IgD-negative memory B cell (primary cell): ENCODE measurements at regions not wholly inside any gene's neighbourhood (a gene's known extent, or its start where the extent isn't known, plus 50 kb on each side); places are given as distances from the start of the nearest gene placed in this dataset.
A peak's percentile ranks its signal among the peaks of the same experiment; 100 is the strongest.

Experiments used
- H3K27ac Mint-ChIP-seq, 3 donors: one replicate each; pipeline ENCODE4 v1.8.0; 2020 to 2022; ENCODE audit warnings: mild to moderate bottlenecking in 3 of 3, mixed read lengths in 3 of 3, moderate library complexity in 1 of 3
- H3K27me3 Mint-ChIP-seq: one replicate; pipeline ENCODE4 v1.8.0; 2021; ENCODE audit warnings: mixed read lengths
- H3K36me3 Mint-ChIP-seq: one replicate; pipeline ENCODE4 v1.8.0; 2020; ENCODE audit warnings: mild to moderate bottlenecking, mixed read lengths
- H3K4me1 Mint-ChIP-seq, 3 donors: one replicate each; pipeline ENCODE4 v1.8.0; 2020 to 2022; ENCODE audit warnings: mixed read lengths in 3 of 3, mild to moderate bottlenecking in 1 of 3
- H3K4me3 Mint-ChIP-seq, 4 donors: one replicate each; pipeline ENCODE4 v1.8.0; 2020 to 2022; ENCODE audit warnings: mild to moderate bottlenecking in 4 of 4, mixed read lengths in 4 of 4, moderate library complexity in 3 of 4
- H3K9me3 Mint-ChIP-seq, 3 donors: one replicate each; pipeline ENCODE4 v1.8.0; 2020 to 2021; ENCODE audit warnings: mixed read lengths in 3 of 3, mild to moderate bottlenecking in 1 of 3

DNA sequence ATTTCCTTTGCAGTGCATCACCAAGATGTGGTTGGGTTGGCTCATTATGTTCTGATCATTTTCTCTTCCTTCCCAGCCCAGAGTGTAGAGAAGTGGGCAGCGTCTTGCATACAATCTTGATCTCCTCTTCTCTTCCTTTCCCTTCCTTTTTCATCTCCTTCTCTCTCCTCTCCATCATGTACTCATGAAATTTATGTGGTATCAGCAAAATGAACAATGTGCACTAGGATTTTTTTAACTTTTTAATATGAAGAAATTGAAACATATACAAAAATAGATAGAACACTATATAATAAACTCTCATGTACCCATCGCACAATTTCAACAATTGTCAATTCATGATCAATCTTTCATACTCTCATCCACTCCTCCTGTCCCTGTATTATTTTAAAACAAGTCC is 593.5 kb downstream of the BCOR start:
- no peak overlapping the region for H3K4me3 Mint-ChIP-seq
- peaks cover 0 to 4% (median 3%) of the 10 kb centered on the region in 3 donors for H3K9me3 Mint-ChIP-seq
- H3K4me1 Mint-ChIP-seq, result peaks cover 0 to 2% (median 0%) of the 10 kb centered on the region in 3 donors
- no peak overlapping the region for H3K27ac Mint-ChIP-seq
- peaks cover 1% of the 10 kb centered on the region for H3K27me3 Mint-ChIP-seq
- H3K36me3 Mint-ChIP-seq, result peaks cover 3% of the 10 kb centered on the region

DNA sequence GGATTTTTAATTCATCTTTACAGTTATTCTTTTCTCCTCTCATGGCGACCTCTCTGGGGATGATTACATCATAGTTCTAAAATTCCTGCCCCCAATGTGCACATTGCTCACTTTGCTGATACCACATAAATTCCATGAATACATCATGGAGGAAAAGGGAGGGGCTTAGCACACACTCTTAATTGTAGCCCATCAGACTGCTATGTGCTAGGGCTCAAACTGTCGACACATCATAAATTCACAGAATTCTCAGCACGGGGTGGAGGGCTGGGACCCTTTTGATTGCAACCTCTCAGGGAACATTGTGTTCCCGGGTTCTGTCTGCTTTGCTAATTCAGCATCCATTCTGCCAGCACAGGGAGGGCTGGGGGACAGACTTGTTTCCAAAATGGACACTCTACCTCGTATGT is 592.9 kb downstream of the BCOR start:
- peaks cover 0 to 10% (median 8%) of the 10 kb centered on the region in 3 donors for H3K9me3 Mint-ChIP-seq
- H3K36me3 Mint-ChIP-seq, result peaks cover 3% of the 10 kb centered on the region
- no peak overlapping the region for H3K4me3 Mint-ChIP-seq
- no peak overlapping the region for H3K27ac Mint-ChIP-seq
- H3K27me3 Mint-ChIP-seq, result peaks cover 1% of the 10 kb centered on the region
- H3K4me1 Mint-ChIP-seq, result peaks cover 0 to 2% (median 0%) of the 10 kb centered on the region in 3 donors

DNA sequence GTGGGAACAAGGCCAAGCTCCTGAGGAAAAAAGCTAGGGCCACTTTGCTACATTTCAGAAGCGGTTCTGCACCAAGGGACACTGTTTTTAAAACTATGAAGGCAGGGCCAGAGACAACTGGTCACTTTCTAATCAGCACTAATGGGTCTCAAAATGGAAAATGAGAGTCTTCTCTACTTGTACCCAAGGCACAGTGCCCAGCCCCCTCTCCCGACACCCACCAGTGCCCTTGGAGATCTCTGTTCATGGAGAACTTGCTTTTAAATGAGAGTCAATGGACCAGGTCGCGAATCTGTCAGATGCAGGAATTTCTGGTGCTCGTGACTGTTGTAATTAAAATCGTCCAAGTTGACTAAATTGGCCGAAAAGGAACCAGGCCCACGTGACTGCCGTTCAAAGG is 591.6 kb downstream of the BCOR start:
- no peak overlapping the region for H3K27ac Mint-ChIP-seq
- H3K27me3 Mint-ChIP-seq, result peaks cover under 1% of the 10 kb centered on the region
- H3K4me3 Mint-ChIP-seq, result no peak overlapping the region
- peaks cover 5% of the 10 kb centered on the region for H3K36me3 Mint-ChIP-seq
- H3K4me1 Mint-ChIP-seq, result peaks cover 0 to 2% (median 0%) of the 10 kb centered on the region in 3 donors
- peaks cover 1 to 15% (median 8%) of the 10 kb centered on the region in 3 donors for H3K9me3 Mint-ChIP-seq

DNA sequence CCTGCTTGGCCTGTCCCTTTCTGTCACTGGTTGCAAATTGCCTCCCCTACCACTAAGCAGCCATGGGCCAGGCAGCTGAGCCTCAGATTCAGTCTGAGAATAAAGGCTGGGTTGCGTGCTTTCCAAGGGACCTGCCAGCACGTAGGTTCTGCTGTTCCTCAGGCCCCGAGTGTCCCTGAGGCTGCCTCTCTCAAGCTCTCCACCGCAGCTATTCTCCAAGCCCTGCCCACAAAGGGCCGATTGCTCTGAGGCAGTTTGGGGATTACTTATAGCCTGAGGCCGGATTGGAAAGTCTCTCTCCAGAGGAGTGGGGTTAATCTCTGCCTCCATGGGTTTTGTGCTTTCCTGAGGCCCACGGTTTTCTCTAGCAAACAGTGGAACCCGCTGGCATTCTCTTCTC is 590.7 kb downstream of the BCOR start:
- no peak overlapping the region for H3K4me3 Mint-ChIP-seq
- peaks cover 2% of the 10 kb centered on the region for H3K36me3 Mint-ChIP-seq
- H3K4me1 Mint-ChIP-seq, result peaks cover 0 to 2% (median 0%) of the 10 kb centered on the region in 3 donors
- H3K9me3 Mint-ChIP-seq, result peaks cover 1 to 15% (median 8%) of the 10 kb centered on the region in 3 donors
- no peak overlapping the region for H3K27ac Mint-ChIP-seq
- H3K27me3 Mint-ChIP-seq, result no peaks in the 10 kb centered on the region

DNA sequence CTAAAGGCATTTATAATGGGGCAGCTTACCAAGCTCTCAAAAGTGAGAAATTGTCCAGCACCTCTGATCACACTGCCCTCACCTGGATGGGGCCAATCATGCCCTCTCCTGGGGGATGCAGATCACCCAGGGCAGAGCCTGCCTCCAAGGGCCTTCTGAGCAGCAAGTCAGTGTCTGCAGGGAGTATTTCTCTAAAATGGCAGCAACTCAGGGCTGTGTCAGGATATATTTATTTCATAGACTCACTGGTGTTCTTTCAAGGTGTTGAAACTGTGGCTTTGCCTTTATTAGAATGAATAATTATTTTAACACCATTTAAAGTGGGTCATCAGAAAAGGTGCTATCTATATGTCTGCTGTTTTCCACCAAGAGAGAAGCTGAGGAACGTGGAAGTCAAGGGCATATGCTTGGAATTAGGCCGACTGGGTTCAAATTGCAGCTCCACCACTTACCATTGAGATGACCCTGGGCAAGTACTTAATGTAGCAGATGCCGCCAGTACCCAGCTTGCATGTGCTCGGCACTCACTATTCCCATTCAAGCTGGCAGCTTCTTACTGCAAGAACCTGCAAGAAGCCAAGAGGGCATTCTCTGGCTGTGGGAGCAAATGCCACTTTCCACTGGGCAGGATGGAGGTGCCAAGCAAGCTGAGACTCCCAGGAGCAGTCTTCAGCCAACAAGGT is 590.0 kb downstream of the BCOR start:
- H3K4me3 Mint-ChIP-seq, result no peak overlapping the region
- H3K4me1 Mint-ChIP-seq, result peaks cover 0 to 2% (median 0%) of the 10 kb centered on the region in 3 donors
- H3K27me3 Mint-ChIP-seq, result no peaks in the 10 kb centered on the region
- peak overlapping the region in 1 of 3 donors; percentile 16 for H3K27ac Mint-ChIP-seq
- H3K36me3 Mint-ChIP-seq, result peaks cover 2% of the 10 kb centered on the region
- peaks cover 1 to 15% (median 8%) of the 10 kb centered on the region in 3 donors for H3K9me3 Mint-ChIP-seq

DNA sequence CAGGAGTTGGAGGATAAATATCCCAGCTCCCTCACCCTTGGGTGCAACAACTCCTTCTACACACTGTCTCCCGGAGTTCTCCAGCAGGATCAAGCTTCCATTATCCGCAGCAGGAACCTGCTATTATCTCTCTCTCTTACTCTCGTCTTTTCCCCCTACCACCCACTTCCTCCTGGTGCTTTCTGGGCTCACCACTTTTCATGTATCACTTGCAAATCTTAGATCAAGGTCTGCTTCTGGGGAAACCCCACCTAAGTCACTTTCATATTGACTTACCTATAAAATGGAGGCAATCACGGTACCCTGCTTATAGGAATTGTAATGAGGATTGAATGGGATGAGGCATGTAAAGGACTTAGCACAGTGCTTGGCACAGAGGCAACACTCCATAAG is 589.5 kb downstream of the BCOR start:
- Mint-ChIP-seq H3K4me1 (peaks cover 0 to 2% (median 0%) of the 10 kb centered on the region in 3 donors), H3K9me3 (peaks cover 5 to 15% (median 8%) of the 10 kb centered on the region in 3 donors), H3K36me3 (peaks cover 2% of the 10 kb centered on the region), H3K27ac (peak overlapping the region in 1 of 3 donors; percentile 16), H3K4me3 (no peak overlapping the region), H3K27me3 (no peaks in the 10 kb centered on the region)

DNA sequence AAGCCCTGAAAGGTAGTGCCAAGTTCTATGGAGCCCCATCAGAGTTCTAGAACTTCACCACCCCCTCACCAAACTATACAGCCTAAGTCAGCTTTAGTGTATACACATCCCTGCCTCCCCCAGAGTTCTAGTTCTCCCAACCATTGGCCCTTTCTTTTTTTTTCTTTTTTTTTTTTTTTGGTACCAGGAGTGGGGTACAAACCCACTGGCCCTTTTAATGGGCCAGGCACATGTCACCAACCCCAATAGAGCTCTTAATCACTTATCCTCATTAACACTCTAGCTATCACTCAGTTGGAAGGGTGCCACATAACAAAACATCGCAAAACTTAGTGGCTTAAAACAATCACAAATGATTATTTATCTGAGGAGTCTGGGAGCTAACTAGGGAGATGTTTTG is 588.6 kb downstream of the BCOR start:
- H3K27ac Mint-ChIP-seq, result no peak overlapping the region

DNA sequence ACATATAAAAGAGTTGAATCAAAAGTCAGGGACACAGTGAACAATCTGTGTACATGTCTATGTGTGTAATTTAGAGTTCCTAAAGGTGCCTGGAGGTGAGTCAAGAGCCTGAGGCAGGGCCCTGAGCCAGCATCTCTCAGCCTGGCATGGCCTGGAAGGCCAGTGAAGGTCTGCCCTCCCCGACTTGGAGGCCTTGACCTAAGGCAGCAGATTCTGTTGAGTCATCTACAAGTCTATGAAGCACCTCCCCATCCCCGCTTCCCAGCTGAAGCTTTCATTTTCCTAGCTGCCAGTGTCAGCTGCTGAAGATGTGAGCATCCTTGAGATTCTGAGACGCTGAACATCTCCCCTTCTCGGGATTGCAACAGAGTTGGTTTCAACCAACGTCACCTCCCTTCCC is 583.9 kb downstream of the BCOR start:
- Mint-ChIP-seq H3K4me1 (no peaks in the 10 kb centered on the region), H3K36me3 (peaks cover 2% of the 10 kb centered on the region), H3K4me3 (no peak overlapping the region), H3K9me3 (peaks cover 5 to 15% (median 9%) of the 10 kb centered on the region in 3 donors), H3K27ac (no peak overlapping the region), H3K27me3 (peaks cover 15% of the 10 kb centered on the region)

More for the DNA sequence above, 588.6 kb downstream of the BCOR start:
- H3K4me1 Mint-ChIP-seq, result peaks cover 0 to 2% (median 0%) of the 10 kb centered on the region in 3 donors
- peaks cover 2% of the 10 kb centered on the region for H3K36me3 Mint-ChIP-seq
- peaks cover 1% of the 10 kb centered on the region for H3K27me3 Mint-ChIP-seq
- no peak overlapping the region for H3K4me3 Mint-ChIP-seq
- peaks cover 5 to 15% (median 9%) of the 10 kb centered on the region in 3 donors for H3K9me3 Mint-ChIP-seq

DNA sequence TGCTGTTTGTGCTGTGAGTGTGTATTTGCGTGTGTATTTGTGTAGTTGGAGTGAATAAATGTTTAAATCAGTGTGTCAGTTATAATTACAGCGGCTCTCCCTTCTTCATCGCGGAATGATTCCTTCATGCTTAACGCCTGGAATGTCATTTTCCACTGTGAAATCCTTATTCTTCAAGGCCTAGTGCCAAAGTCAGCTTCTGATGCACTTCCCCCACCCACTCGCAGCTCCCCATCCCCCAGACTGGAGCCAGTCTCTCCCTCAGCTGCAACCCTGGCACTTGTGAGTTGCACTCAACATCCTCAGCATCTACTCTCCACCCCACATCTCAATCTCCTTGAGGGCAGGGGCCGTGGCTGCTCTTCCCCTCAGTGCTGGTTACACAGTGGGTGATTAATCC is 583.0 kb downstream of the BCOR start:
- no peaks in the 10 kb centered on the region for H3K4me1 Mint-ChIP-seq
- H3K4me3 Mint-ChIP-seq, result no peak overlapping the region
- peak overlapping the region in 1 of 3 donors; percentile 50 for H3K27ac Mint-ChIP-seq
- peaks cover 16% of the 10 kb centered on the region for H3K27me3 Mint-ChIP-seq
- peaks cover 2% of the 10 kb centered on the region for H3K36me3 Mint-ChIP-seq
- H3K9me3 Mint-ChIP-seq, result peaks cover 2 to 6% (median 5%) of the 10 kb centered on the region in 3 donors

DNA sequence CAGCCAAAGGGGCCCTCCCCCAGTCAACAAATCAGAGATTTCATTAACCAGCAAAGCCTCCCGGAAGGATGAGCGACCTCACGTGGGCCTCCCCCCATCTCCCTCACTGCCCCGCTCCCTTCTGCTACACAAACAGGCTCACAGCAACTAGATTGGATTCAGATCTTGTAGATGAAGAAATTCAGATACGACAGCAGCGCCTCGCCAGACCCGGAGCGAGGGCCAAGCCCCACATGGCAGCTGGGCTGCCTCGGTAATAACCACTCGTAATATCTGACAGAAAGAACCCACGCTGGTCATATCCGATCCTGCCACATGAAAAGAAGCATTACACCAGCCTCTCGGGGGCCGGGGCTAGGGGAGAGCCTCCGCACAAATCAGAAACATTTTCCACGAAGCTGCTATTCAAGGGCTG is 581.3 kb downstream of the BCOR start:
- no peaks in the 10 kb centered on the region for H3K36me3 Mint-ChIP-seq
- peaks cover 0 to 3% (median 2%) of the 10 kb centered on the region in 3 donors for H3K9me3 Mint-ChIP-seq
- H3K27me3 Mint-ChIP-seq, result peaks cover 19% of the 10 kb centered on the region
- no peak overlapping the region for H3K27ac Mint-ChIP-seq
- H3K4me1 Mint-ChIP-seq, result no peaks in the 10 kb centered on the region
- no peak overlapping the region for H3K4me3 Mint-ChIP-seq

DNA sequence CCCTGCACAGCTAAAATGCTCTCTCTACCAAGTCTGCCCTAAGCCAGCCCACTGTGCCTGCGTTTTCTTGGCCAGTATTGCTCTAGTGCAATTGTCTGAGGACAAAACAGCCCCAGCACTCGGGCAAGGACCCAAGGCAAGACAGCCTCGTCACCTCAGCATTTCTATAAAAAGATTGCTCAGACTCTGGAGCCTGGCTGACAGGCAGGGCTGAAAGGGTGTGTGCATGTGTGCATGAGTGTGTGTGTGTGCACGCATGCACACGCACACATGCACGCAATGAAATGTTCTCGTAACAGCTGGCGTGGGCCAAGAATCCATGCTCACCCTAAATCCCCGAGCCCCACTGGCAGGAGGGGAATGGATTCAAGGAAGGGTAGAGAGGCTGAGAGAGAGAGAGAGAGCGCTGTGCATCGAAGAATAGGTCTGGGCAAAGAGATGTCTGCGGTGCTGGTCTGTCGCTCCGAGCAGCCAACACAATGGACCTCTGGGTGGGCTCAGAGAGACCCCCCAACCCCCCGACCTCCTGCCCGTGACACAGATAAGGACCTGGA is 579.2 kb downstream of the BCOR start:
- Mint-ChIP-seq H3K4me1 (no peaks in the 10 kb centered on the region), H3K9me3 (no peaks in the 10 kb centered on the region), H3K27ac (no peak overlapping the region), H3K27me3 (peaks cover 19% of the 10 kb centered on the region), H3K36me3 (no peaks in the 10 kb centered on the region), H3K4me3 (no peak overlapping the region)

DNA sequence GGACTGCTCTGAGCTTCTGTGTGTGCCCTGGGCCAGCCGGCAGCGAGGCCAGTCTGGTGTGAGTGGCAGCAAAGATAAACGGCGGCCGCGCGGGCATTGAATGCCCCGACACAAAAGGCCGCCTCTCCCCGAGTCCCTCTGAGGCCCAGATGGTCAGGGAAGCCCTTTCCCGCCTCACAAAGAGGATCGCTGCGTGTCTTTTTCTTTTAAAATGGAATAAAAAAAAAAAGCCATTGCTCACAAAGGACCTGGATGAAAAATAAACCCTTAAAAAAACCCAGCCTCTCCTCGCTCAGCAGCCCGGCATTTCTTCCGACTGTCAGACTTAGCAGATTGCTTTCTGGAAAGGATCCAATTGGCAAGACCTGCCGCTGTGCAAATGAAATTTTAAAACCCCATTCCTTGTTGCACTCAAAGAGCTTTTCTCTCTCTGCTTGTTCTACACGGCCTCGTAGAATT is 578.7 kb downstream of the BCOR start:
- Mint-ChIP-seq H3K36me3 (no peaks in the 10 kb centered on the region), H3K4me1 (no peaks in the 10 kb centered on the region), H3K27ac (no peak overlapping the region), H3K9me3 (no peaks in the 10 kb centered on the region), H3K4me3 (no peak overlapping the region), H3K27me3 (peaks cover 18% of the 10 kb centered on the region)

DNA sequence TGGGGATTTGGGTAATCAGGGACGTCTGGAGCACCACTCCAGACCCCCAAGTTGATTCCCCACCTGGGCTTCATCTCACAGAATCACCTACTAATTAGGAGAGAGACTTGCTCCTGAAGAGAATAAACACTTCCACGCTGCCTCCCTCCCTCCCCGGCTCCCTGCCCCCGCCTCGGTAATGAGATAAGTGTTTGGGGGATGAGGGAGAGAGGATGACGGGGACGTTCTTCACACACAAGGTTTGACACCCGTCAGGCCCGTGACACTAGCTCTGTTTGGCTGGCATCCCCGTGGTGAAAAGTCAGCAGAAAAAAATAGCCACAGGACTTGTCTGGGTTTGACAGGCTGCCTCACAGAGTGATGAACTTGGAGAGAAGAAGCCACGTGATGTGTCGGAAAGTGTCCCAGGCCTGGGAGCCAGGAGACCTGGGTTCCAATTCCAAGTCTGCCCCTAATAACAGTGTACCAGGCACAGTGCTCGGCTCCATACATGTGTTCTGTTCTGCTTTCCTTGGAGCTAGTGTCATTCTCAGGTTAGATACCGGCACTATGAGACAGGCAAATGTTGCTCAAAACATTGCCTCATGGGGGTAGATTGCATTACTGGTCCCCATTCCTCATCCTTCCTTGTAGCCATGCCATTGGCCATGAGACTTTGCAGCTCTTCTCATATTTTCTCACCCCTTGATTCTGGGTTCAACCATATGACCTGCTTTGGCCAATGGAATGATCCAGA is 578.0 kb downstream of the BCOR start:
- no peaks in the 10 kb centered on the region for H3K4me1 Mint-ChIP-seq
- peaks cover 12% of the 10 kb centered on the region for H3K27me3 Mint-ChIP-seq
- no peak overlapping the region for H3K27ac Mint-ChIP-seq
- H3K9me3 Mint-ChIP-seq, result peaks cover 0 to under 1% (median 0%) of the 10 kb centered on the region in 3 donors
- no peaks in the 10 kb centered on the region for H3K36me3 Mint-ChIP-seq
- H3K4me3 Mint-ChIP-seq, result no peak overlapping the region

DNA sequence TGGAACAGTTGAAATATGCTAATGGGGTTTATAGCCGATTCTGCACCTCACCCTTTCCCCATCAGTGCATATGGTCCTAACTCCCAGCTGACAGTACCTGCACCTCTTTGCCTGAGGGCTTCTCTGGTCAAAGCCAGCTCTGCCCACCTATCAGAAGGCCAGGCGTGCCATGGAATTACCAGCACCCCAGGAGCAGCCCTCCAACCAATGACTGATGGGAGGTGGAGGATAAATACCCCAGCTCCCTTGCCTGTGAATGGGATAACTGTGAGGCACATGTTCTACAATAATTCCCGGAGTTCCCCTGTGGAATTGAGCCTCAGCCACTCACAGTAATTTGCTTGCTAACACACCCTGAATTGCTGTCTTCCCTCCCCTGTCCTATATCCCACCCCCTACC is 572.0 kb downstream of the BCOR start:
- no peaks in the 10 kb centered on the region for H3K36me3 Mint-ChIP-seq
- no peak overlapping the region for H3K4me3 Mint-ChIP-seq
- H3K9me3 Mint-ChIP-seq, result peaks cover 0 to 4% (median 2%) of the 10 kb centered on the region in 3 donors
- peaks cover under 1% of the 10 kb centered on the region for H3K27me3 Mint-ChIP-seq
- no peaks in the 10 kb centered on the region for H3K4me1 Mint-ChIP-seq
- H3K27ac Mint-ChIP-seq, result no peak overlapping the region

DNA sequence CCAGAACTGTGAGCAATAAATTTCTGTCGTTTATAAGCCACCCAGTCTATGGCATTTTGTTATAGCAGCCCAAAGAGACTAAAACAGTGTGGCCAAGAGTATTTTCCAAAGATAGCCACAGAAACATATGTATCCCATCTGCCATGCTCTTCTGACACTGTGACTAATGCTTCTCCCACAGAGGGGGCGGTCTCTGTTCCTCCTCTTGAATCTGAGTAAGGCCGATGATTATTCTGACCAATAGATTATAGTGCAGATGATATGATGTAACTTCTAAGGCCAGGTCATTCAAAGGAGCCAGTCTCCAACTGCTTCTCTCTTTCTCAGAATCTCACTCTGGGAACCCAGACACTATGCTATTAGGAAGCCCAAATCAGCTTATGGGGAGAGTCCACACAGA is 570.7 kb downstream of the BCOR start:
- Mint-ChIP-seq H3K4me1 (no peaks in the 10 kb centered on the region), H3K27ac (no peak overlapping the region), H3K27me3 (no peaks in the 10 kb centered on the region), H3K4me3 (no peak overlapping the region), H3K9me3 (peaks cover 0 to 4% (median 2%) of the 10 kb centered on the region in 3 donors), H3K36me3 (no peaks in the 10 kb centered on the region)
